NCI-H446 treated with DMSO at 0.1 percent for 48 hours (cell line): ENCODE measurements at regions not wholly inside any gene's neighbourhood (a gene's known extent, or its start where the extent isn't known, plus 50 kb on each side); places are given as distances from the start of the nearest gene placed in this dataset.
"Not testable (repeated sequence)": the region's sequence is repeated elsewhere in the genome, so short reads cannot be mapped to it uniquely, and the experiment has no call there.

Experiments used
- DNase-seq: peaks from one replicate; lab custom pipeline; 2025; lab: John Stamatoyannopoulos, UW

DNA sequence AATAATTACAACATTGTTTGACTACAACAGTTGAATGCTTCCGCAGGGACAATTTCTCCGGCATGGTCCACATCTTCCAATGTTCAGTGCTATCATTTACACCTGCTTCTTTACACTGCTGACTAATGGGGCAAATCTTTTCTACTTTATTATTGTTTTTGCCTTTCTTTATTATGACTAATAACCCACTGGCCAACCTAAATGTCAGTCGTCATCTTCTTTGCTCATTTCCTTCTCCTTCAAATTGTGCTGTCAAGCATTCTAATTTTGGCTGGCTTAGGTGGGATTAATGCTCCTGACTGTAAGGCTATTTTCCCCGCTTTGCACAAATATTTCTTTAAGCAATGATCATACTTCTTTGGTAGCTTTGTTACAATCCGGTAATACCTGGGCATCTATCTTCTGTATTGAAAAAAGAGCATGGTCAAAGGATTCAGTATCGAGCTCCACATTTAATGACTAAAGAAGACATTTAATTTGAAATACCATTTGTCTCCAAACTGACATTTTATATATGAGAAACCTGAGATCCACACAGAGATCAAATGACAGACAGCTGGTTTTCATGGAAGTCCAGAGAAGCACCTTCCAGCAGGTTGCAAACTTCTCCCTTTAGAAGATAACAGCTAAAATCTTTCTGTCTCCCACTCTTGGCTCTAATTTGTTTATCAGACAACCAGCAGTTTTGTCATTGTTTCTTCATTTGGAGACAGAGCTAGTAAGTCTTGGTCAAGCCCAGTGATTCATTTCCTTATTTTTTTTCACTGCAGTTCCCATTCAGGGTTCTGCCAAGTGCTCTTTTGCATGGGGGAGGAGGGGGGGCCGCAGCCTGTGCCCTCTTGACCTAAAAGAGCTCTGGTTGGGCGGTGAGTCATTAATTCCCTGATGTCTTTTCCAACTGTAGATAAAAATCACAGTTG is 132.9 kb downstream of the SOCS6 start:
- no peak for DNase-seq

DNA sequence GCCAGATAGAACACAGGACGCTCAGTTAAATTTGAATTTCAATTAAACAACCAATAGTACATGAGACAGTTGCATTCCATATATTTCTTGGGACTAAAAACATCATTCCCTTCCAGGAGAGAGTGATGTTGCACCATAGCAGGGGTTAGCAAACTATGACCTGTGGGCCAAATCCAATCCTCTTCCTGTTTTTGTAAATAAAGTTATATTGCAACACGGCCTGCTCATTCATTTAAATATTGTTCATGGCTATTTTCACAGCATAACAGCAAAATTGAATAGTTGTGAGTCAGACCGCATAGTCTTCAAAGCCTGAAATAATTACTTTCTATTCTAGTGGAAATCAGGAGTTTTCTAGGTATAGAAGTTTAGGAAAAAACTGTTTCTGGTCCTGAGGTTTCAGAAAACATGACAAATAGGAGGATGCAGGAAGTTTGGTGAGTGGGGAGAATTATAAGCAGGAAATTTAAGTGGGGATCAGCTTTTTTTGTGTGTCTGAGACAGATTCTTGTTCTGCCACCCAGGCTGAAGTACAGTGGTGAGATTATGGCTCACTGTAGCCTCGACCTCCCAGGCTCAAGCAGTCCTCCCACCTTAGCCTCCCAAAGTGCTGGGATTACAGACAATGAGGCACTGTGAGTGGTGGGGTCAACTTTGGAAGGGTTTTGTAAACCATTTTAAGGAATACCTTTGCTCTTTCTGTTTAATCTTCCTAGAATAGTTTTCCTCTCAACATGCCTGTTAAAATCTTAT is 131.5 kb downstream of the SOCS6 start:
- no peak for DNase-seq

DNA sequence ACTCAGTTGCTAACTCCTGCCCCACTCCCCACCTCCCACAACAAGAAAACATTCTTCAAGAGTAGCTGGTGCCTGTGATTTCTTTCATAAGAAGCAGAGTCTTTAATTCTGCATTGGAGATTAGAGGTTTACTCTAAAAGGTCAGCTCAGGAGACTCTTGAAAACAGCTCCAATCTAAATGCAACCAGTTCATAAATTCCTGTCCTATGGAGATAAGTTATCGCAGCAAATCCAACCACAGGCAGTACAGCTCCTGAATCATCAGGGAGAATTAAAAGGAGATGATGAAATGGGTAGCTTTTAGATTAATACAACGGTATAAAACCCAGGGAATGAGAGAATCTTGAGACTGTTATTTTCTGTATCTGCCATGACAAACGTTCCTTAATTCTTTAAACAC is 130.7 kb downstream of the SOCS6 start:
- no peak for DNase-seq

DNA sequence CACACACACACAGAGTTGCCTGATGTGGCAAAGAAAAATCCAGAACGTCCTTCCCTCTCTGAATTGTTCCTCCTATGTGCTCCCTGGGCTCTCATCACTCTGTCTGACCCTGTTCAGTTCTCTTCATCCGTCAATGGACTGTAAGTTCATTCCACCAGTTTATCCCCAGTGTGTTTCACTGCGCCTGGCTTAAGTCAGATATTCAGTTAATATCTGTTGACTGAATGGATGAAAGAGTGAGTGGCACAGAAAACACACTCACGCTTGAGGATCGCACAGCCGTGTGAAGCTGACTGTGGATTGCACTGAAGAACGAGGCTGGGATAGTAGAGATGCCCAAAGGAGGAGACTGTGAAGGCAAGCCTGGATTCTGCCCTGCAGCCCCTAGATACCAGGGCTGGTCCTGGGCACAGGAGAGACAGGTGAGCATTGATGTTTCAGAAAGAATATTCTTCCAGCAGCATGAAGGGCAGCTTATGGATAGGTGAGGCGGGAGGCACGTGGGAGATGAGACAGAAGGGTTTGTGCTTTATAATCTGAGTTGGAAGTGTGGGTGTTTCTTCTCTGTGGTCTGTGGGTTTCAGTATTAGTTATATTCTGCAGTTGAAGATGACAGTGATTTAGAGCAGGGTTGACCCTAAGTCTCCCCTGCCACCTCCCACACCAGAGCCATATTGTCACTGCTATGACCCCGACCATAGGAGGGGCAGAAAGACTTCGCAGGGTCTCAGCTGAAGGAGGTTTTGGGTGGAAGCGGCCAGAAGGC is 129.9 kb downstream of the SOCS6 start:
- DNase-seq, result no peak

DNA sequence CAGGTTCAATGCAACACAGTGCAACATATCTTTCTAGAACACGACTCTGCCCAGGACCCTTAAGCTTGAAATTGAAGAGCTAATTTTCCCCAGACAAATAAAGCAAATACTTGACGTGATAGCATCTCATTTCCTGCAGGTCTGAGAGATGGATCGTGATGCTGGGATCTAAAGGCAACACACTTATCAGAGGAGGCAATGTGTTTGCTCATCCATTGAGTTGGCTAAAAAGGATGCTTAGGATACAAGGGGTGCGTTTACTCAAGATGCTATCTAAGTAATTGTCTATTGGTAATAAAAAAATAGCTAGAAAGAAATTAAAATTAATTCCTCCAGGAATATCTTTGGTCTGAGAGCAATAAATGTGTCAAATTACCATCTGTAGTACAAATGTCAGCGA is 129.0 kb downstream of the SOCS6 start:
- no peak for DNase-seq

DNA sequence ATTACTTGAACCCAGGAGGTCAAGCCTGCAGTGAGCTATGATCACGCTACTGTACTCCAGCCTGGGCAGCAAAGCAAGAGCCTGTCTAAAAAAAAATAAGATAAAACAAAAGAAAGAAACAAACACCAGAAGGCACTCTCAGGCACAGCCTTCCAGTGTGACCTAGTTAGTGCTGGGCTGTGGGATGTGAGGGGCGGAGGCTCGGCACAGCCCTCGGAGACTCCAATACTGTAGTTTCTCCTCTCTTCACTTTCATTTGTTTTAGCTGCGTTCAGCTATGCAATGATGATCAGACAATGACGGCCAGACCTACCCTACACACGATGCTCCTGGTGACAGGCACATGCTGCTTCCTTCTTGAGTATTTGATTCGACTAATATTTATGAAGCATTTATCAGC is 127.7 kb downstream of the SOCS6 start:
- DNase-seq, result no peak

DNA sequence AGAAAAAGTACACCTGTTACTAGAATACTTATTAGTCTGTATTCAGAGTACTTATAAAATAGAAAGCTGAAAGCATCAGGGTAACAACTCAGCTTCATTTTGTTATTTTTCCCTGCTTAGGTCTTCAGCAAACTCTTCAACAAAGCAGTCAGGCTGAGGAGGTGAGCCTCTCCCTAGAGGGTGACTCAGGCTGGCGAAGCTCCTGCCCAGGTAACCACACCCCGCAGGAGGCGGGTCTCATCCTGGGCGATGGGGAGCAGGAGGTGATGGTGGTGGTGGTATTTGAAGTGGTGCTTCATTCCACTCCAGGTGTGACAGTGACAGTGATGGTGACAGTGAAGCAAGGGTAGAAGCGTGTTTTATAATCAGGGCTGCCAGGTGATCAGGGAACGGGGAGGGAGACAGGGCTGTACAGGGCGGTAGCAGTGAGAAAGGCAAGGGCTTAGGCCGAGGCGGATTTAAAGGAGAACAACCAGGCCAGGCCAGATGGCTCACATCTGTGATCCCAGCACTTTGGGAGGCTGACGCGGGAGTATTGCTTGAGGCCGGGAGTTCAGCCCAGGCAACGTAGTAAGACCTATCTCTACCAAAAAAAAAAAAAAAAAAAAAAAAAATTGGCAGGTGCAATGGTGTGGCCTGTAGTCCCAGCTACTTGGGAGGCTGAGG is 127.1 kb downstream of the SOCS6 start:
- DNase-seq, result no peak

DNA sequence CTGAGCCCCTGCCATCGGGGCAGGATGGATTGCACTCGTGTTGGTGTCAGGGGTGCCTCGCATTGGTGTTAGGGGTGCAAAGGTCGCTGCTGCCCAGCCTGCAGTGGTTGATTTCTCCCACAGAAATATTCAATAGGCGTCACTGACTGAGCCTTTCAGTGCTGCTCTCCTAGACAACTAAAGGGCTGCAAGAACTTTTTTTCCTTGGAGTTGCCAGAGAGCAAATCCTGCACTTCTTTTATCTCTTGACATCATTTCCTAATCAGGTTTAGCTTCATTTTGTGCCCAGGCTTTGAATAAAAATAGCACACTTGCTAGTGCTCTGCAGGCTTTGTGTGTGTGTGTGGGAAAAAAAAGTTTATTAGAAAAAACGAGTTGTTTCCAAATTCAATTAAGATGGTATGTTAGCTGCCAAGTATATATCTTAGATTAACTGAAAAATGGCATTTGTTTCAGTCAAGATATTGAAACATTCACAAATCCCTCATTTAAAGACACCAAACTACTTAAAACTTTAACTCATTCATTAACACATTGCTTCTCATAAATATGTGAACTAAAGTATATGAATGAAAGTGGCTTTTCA is 125.6 kb downstream of the SOCS6 start:
- no peak for DNase-seq

DNA sequence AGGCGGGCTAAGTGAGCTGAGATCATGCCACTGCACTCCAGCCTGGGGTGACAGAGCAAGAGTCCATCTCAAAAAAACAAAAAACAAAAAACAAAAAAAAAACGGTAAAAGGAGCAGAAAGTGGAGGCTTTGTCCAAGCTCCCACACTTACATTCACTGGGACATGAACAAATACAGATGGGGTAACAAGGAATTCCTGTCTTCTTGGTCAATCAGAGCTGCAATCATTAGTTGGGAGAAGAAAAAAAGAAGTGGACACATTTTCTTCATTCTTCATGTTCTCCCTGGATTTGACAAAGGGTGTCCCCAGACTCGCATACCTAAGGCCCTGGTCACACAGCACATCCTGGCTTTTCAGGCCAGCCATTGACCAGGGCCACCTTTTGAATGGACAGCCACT is 124.6 kb downstream of the SOCS6 start:
- no peak for DNase-seq

DNA sequence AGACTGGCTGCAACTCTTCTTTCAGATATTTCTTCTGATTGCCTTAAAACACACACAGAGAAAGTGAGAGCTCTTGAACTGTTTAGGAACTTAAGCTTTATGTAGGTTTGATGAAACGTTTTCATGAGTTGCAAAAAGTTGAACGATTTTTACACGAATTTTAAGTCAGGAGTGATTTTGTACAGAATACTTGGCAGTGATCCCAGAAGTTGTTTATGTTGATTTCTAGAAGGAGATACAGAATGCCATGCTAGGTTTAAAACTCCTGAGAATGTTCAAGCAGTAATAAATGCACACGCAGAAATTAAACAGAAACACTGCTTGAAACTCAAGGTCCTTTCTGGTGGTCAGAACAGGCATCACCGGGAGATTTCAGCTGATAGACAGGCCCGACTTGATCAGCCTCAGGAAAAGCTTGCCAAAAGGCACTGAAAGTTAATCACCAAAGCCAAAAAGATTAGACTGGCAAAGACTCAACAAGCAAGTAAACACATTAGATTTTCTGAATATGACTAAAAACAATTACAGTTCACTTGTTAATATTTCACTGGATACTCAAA is 123.1 kb downstream of the SOCS6 start:
- no peak for DNase-seq

DNA sequence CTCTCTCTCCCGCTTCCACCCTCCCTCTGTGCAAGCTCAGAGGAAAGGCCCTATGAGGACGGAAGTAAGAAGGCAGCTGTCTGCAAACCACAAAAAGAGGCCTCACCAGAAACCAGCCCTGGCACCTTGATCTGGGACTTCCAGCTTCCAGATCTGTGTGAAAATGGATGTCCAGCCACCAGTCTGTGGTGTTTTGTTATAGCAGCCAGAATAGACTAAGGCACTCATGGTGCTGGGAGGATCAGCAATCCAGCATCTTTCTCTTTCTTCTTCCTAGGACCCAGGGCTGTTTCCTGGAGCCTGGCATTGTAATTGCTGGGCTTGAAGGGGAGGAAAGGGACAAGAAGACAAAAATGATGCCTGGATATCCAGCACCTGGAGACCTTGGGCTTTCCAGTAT is 122.5 kb downstream of the SOCS6 start:
- no peak for DNase-seq

DNA sequence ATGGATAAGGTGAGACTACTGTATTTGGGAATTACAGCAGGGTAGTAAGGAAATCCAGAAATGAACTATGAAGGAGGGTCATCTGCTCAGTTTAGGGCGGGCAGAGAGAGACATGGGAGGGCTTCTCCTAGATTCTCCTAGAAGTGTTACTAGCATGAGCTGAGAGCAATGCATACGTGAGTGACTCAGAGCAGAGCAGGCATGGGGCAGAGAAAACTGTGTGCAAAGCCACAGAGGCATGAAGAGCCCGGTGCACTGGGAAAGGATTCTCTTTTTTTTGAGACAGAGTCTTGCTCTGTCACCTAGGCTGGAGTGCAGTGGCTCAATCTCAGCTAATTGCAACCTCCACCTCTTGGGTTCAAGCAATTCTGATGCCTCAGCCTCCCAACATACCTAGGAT is 116.2 kb downstream of the SOCS6 start:
- DNase-seq, result no peak

DNA sequence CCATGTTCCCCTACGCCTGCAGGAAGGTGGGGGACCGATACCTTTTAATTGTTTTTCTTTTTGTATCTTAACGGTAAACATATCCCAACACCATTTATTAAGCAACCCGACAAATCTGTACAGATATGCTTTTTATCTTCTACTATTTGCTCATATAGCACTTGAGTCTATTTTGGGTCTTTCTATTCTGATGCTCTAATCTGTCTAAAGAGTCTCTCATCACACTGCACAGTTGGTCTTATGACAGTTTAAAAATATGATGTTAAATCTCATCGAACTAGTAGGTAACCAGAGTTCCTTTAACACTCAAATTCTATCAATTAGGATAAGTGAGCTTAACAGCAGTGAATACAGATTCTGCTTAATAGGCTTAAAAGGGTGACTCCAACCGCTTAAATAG is 111.6 kb downstream of the SOCS6 start:
- no peak for DNase-seq

DNA sequence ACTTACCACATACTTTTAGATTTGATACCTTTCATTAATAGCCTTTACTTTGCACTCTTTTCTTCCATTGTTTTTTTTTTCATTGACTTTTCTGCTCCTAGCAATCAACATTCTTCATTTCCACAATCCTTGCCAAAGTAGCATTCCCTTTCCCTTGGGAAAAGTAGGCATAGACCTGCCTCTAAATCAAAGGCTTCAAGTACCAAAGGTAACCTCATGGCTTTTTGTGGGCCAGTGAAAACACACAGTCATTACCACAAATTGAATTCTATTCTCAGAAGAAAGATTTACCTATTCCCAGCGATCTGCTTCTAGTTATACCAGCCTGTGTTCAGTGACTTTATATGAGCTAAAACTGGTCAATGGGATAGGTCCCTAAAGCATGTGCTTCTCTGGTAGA is 109.2 kb downstream of the SOCS6 start:
- no peak for DNase-seq

DNA sequence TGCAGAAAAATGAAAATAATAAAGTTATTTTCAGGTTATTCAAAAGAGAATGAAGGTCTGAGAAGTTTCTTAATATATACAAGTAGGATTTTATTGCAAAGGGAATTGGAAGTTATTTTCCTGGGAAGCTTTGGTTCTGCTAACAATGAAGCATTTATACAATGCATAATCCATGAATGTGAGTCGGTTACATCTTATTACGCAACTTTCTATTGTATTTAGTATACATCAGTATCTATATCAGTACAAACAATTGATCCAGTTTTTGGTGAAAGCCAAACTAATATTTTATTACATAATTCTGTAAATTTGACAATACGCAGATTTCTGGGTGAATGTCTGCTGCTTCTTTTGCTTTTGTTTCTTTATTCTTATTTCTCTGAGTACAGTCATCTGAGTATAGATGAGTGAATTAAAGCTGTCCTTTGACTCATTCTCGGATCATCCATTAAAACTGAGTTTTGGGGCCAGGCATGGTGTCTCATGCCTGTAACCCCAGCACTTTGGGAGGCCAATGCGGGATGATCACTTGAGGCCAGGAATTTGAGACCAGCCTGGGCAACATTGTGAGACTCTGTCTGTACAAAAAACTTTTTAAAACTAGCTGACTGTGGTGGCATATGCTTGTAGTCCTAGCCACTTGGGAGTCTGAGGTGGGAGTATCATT is 108.5 kb downstream of the SOCS6 start:
- no peak for DNase-seq

DNA sequence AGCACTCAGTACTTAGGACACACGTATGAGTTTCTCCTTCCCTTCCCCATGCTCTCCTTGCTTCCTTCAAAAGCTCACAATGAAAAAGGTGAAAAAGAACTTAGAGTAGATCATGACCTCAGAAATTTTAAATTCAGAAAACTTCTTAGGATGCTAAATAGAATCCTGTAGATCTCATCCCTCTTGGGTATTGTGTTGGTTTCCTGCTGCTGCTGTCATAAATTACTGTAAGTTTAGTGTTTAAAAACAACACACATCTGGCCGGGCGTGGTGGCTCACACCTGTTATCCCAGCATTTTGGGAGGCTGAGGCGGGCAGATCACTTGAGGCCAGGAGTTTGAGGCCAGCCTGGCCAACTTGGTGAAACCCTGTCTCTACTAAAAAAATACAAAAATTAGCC is 106.9 kb downstream of the SOCS6 start:
- not testable (repeated sequence) for DNase-seq

DNA sequence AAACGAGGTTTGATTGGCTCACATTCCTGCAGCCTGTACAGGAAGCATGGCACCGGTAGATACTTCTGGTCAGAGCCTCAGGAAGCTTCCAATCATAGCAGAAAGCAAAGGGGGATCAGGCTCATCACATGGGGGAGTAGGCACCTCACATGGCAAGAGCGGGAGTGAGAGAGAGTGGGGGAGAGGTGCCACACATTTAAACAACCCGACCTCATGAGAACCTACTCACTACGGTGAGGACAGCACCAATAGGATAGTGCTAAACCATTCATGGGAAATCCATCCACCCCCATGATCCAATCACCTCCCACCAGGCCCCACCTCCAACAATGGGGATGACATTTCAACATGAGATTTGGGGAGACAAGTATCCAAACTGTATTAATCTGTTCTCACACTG is 105.8 kb downstream of the SOCS6 start:
- DNase-seq, result no peak

DNA sequence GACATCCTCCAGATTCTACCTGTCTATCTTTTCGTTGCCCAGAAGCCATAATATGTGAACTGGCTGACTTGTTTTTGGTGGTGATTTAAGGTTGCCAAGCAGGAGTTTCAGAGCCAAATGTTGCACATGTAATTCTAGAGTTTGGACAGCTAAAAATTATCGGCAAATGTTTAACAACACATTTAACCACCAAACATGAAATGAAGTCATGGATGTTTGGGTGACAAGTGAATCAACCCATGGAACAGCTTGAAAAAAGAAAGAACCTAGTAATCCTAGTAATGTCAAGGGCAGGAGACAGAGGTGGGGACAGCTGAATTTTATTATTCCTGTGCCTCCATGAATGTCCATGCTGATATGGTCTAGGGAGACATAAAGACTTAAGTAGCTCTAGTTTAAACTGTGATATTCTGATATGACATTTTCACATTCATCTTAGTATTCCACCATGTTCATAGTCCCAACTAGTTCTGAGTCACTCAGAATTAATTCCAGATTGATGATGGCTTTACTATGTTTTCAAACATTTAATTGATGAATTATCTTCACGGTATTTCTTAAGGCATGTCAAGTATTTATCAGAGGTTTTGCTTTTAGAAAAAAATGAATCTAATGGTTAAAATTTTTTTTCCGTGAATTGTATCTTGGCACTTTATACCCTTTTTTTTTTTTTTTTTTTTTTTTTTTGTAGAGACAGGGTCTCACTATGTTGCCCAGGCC is 101.7 kb downstream of the SOCS6 start:
- DNase-seq, result no peak

DNA sequence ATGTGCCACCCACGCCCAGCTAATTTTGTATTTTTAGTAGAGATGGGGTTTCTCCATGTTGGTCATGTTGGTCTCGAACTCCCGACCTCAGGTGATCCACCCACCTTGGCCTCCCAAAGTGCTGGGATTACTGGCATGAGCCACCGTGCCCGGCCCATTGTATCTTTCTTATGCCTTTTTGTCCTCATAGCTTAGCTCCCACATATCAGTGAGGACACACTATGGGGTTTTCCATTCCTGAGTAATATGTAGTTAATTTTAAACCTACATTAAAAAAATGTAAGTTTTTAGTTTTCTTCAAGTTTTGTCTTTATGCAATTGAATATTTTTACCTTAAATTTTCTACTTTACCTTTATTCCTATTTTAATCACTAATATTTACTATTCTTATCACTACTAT is 100.2 kb downstream of the SOCS6 start:
- not testable (repeated sequence) for DNase-seq

DNA sequence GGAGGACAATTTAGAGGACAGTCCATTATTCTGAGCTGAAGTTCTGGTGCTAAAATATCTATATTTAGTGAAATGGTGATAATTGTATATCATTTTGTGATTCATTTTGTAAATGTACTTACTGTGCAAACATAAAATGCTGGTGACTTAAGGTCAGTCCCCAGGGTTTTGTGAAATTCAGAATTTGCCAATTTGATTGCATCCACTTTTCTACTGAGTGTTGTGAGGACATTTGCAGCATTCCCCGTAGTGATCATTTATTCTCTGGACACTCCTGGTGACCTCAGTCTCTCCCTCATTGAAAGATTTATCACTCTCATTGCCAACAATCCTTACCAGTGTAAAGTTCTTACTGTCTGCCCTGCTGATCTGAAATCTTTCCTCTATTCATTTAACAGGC is 98.2 kb downstream of the SOCS6 start:
- no peak for DNase-seq
